ENCODE measurements at regions not wholly inside any gene's neighbourhood (a gene's known extent, or its start where the extent isn't known, plus 50 kb on each side); places are given as distances from the start of the nearest gene placed in this dataset.

GRCh38 chr10:83075016-83075814, 1064.1 kb upstream of the GHITM start:
- Histone ChIP-seq H3K36me3 (ENCODE audit: control insufficient read depth, insufficient read depth, low read length) (no peaks in the 10 kb centered on the region), H3K4me3 (replicated peaks; ENCODE audit: low read depth, low read length) (no peak overlapping the region), H3K27me3 (replicated peaks; ENCODE audit: control insufficient read depth, insufficient read depth, low read length) (no peaks in the 10 kb centered on the region)
- DNase-seq (ENCODE audit: extremely low read depth, insufficient read length) = no peak
- no peak for TF ChIP-seq CTCF (IDR thresholded peaks at IDR 0.05; ENCODE audit: insufficient read depth, low read length, poor library complexity, severe bottlenecking)

DNA sequence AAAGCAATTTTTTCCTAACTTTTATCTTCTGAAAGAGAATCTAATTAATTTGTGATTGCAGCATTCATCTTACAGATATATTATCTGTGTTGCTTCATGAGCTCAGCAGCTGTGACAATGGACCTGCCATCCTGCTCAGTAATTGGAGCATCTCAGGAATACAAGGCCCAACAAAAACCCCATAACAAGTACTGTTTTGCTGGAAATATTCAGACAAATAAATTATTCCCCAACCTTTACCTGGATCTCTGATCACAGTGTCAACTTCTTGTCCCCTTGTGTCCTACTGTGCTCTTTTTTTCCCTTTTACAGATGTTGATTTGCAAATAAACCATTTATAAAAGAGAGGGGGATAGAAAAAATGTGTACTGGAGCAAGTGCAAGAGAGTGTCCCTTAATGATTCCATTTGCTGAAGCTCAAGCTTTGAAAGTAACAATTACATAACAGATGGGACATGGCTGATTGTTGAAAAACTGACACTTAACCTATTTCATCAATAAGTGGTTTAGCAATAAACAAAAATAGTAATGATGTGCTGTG, 1063.4 kb upstream of the GHITM start:
- H3K4me3 ChIP-seq (replicated peaks; ENCODE audit: low read depth, low read length) = no peak overlapping the region
- no peaks in the 10 kb centered on the region for H3K27me3 ChIP-seq (replicated peaks; ENCODE audit: control insufficient read depth, insufficient read depth, low read length)
- TF ChIP-seq CTCF (IDR thresholded peaks at IDR 0.05; ENCODE audit: insufficient read depth, low read length, poor library complexity, severe bottlenecking) = no peak
- no peaks in the 10 kb centered on the region for H3K36me3 ChIP-seq (ENCODE audit: control insufficient read depth, insufficient read depth, low read length)
- no peak for DNase-seq (ENCODE audit: extremely low read depth, insufficient read length)

GRCh38 chr10:83076443-83076842, 1062.9 kb upstream of the GHITM start:
- H3K36me3 ChIP-seq (ENCODE audit: control insufficient read depth, insufficient read depth, low read length) = no peaks in the 10 kb centered on the region
- DNase-seq (ENCODE audit: extremely low read depth, insufficient read length) = no peak
- H3K27me3 ChIP-seq (replicated peaks; ENCODE audit: control insufficient read depth, insufficient read depth, low read length) = no peaks in the 10 kb centered on the region
- TF ChIP-seq CTCF (IDR thresholded peaks at IDR 0.05; ENCODE audit: insufficient read depth, low read length, poor library complexity, severe bottlenecking) = no peak
- no peak overlapping the region for H3K4me3 ChIP-seq (replicated peaks; ENCODE audit: low read depth, low read length)

DNA sequence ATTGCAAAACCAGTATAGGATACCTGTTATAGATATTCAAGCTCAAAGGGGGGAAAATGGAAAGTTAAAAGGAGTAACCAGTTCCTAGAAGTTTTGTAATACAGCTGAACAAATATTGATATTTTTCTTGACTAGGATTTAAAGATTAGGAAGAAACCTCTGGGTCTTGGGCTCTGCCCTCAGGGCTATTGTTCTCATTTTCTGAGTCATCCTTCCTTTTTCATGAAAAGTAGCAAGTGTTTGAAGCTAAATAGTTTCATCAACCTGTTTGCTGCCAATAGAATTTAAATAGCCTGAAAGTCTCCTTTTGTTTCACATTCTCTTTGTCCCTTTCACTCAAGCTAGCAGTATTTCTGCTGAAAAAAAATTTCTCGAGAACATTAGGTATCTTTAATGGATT, 1061.1 kb upstream of the GHITM start:
- no peak for DNase-seq (ENCODE audit: extremely low read depth, insufficient read length)
- no peaks in the 10 kb centered on the region for H3K27me3 ChIP-seq (replicated peaks; ENCODE audit: control insufficient read depth, insufficient read depth, low read length)
- H3K36me3 ChIP-seq (ENCODE audit: control insufficient read depth, insufficient read depth, low read length) = no peaks in the 10 kb centered on the region
- H3K4me3 ChIP-seq (replicated peaks; ENCODE audit: low read depth, low read length) = no peak overlapping the region
- TF ChIP-seq CTCF (IDR thresholded peaks at IDR 0.05; ENCODE audit: insufficient read depth, low read length, poor library complexity, severe bottlenecking) = no peak

- TF ChIP-seq CTCF (IDR thresholded peaks at IDR 0.05; ENCODE audit: insufficient read depth, low read length, poor library complexity, severe bottlenecking) = no peak
- H3K36me3 ChIP-seq (ENCODE audit: control insufficient read depth, insufficient read depth, low read length) = no peaks in the 10 kb centered on the region
- H3K4me3 ChIP-seq (replicated peaks; ENCODE audit: low read depth, low read length) = no peak overlapping the region
- H3K27me3 ChIP-seq (replicated peaks; ENCODE audit: control insufficient read depth, insufficient read depth, low read length) = no peaks in the 10 kb centered on the region
- DNase-seq (ENCODE audit: extremely low read depth, insufficient read length) = no peak
These were observed 1060.7 kb upstream of the GHITM start for GRCh38 chr10:83078645-83079044.

All from GM06990 (cell line).